Skeletal muscle satellite cell (primary cell): ENCODE measurements at regions not wholly inside any gene's neighbourhood (a gene's known extent, or its start where the extent isn't known, plus 50 kb on each side); places are given as distances from the start of the nearest gene placed in this dataset.

Experiments used
- H3K27me3 ChIP-seq: 2 replicates; pipeline ENCODE4 v1.7.0; 2013; ENCODE audit warnings: low read length; ENCODE audit not compliant: control insufficient read depth, insufficient read depth
- H3K36me3 ChIP-seq: 2 replicates; pipeline ENCODE4 v1.7.0; 2013; ENCODE audit warnings: mild to moderate bottlenecking, control low read depth, low read length; ENCODE audit not compliant: insufficient read depth
- H3K4me1 ChIP-seq: 2 replicates; pipeline ENCODE4 v1.7.0; 2013; ENCODE audit warnings: low read length; ENCODE audit not compliant: control insufficient read depth, insufficient read depth
- H3K4me2 ChIP-seq: 2 replicates; pipeline ENCODE4 v1.7.0; 2013; ENCODE audit warnings: mild to moderate bottlenecking, low read length
- H3K4me3 ChIP-seq: 2 replicates; pipeline ENCODE4 v1.7.0; 2013; ENCODE audit warnings: low read length
- H3K9ac ChIP-seq: 2 replicates; pipeline ENCODE4 v1.7.0; 2013; ENCODE audit warnings: mild to moderate bottlenecking, low read depth, low read length, moderate library complexity
- H3K9me3 ChIP-seq: replicated peaks from 2 replicates; pipeline ENCODE4 v1.7.0; 2013; ENCODE audit warnings: mild to moderate bottlenecking, control low read depth, low read length

DNA sequence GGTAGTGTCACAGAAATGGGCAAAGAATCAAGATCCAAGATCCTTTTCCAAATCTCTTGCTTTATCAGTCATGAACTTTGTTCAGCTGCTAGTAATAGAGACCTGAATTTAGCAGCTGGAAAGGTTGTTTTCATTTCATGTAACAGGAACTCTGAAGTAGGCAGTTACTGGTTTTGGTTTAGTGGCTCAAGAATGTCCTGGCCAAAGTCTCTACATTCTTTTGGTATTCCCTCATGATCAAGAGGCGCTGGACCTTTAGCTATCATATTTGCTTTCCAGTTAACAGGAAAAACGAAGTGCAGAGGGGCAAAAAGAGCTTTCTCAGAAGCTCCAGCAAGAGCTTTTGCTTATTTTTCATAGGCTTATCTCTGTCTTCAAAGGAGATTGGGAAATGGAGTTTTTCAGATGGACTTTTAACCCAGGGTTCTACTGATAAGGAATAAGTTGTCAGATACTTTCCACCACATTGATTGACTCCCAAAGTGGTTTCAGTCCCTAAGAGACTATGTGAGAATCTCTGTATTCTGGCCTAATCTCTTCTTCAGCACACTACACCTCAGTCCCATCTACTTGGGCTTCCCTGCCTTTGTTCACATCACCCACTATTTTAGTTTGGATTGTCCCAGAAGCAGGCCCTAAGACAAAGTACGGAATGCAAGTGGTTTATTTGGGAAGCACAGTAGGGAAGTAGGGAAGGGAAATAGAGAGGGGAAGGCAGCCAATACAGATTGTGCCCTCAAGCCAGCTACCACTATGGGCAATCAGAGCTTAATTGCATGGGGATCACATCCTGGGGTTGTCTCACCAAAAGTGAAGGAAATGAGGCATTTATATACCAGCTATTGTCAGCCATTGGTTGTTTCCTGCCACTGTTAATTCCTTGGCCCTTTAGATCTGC, 359.3 kb downstream of the LRRC70 start:
- Histone ChIP-seq H3K4me3 (no peak overlapping the region), H3K36me3 (no peaks in the 10 kb centered on the region), H3K4me1 (peaks cover 22% of the 10 kb centered on the region), H3K9me3 (no peaks in the 10 kb centered on the region), H3K9ac (no peak overlapping the region), H3K27me3 (no peaks in the 10 kb centered on the region), H3K4me2 (peak overlapping the region; percentile 42)

GRCh38 chr5:62935660-62936059, 357.0 kb downstream of the LRRC70 start:
- Histone ChIP-seq H3K4me2 (no peak overlapping the region), H3K9ac (no peak overlapping the region), H3K27me3 (no peaks in the 10 kb centered on the region), H3K36me3 (no peaks in the 10 kb centered on the region), H3K4me3 (no peak overlapping the region), H3K9me3 (no peaks in the 10 kb centered on the region), H3K4me1 (peaks cover 22% of the 10 kb centered on the region)

GRCh38 chr5:62934319-62934718, 355.7 kb downstream of the LRRC70 start:
- no peak overlapping the region for H3K4me2 ChIP-seq
- H3K27me3 ChIP-seq = no peaks in the 10 kb centered on the region
- H3K4me1 ChIP-seq = peaks cover 22% of the 10 kb centered on the region
- no peak overlapping the region for H3K4me3 ChIP-seq
- no peaks in the 10 kb centered on the region for H3K9me3 ChIP-seq
- H3K9ac ChIP-seq = no peak overlapping the region
- H3K36me3 ChIP-seq = no peaks in the 10 kb centered on the region

- H3K36me3 ChIP-seq = no peaks in the 10 kb centered on the region
- H3K27me3 ChIP-seq = no peaks in the 10 kb centered on the region
- H3K9me3 ChIP-seq = no peaks in the 10 kb centered on the region
- H3K4me1 ChIP-seq = peaks cover 11% of the 10 kb centered on the region
- no peak overlapping the region for H3K4me2 ChIP-seq
- H3K4me3 ChIP-seq = no peak overlapping the region
- H3K9ac ChIP-seq = no peak overlapping the region
Observed at GRCh38 chr5:62933261-62933660, 354.6 kb downstream of the LRRC70 start.

- no peaks in the 10 kb centered on the region for H3K4me1 ChIP-seq
- H3K36me3 ChIP-seq = no peaks in the 10 kb centered on the region
- no peak overlapping the region for H3K4me3 ChIP-seq
- H3K9me3 ChIP-seq = no peaks in the 10 kb centered on the region
- no peak overlapping the region for H3K4me2 ChIP-seq
- no peak overlapping the region for H3K9ac ChIP-seq
- H3K27me3 ChIP-seq = no peaks in the 10 kb centered on the region
Observed at GRCh38 chr5:62931153-62931950, 352.7 kb downstream of the LRRC70 start.

- Histone ChIP-seq H3K4me2 (no peak overlapping the region), H3K36me3 (no peaks in the 10 kb centered on the region), H3K4me3 (no peak overlapping the region), H3K9ac (no peak overlapping the region), H3K4me1 (no peaks in the 10 kb centered on the region), H3K9me3 (no peaks in the 10 kb centered on the region), H3K27me3 (no peaks in the 10 kb centered on the region)
Observed at GRCh38 chr5:62922191-62922590, 343.6 kb downstream of the LRRC70 start.

GRCh38 chr5:62920856-62921255, 342.2 kb downstream of the LRRC70 start:
- Histone ChIP-seq H3K9me3 (no peaks in the 10 kb centered on the region), H3K36me3 (no peaks in the 10 kb centered on the region), H3K4me3 (no peak overlapping the region), H3K9ac (no peak overlapping the region), H3K4me1 (no peaks in the 10 kb centered on the region), H3K27me3 (no peaks in the 10 kb centered on the region), H3K4me2 (no peak overlapping the region)

GRCh38 chr5:62909326-62909725, 330.7 kb downstream of the LRRC70 start:
- Histone ChIP-seq H3K36me3 (no peaks in the 10 kb centered on the region), H3K9ac (no peak overlapping the region), H3K4me3 (no peak overlapping the region), H3K4me2 (no peak overlapping the region), H3K4me1 (no peaks in the 10 kb centered on the region), H3K27me3 (no peaks in the 10 kb centered on the region), H3K9me3 (no peaks in the 10 kb centered on the region)

DNA sequence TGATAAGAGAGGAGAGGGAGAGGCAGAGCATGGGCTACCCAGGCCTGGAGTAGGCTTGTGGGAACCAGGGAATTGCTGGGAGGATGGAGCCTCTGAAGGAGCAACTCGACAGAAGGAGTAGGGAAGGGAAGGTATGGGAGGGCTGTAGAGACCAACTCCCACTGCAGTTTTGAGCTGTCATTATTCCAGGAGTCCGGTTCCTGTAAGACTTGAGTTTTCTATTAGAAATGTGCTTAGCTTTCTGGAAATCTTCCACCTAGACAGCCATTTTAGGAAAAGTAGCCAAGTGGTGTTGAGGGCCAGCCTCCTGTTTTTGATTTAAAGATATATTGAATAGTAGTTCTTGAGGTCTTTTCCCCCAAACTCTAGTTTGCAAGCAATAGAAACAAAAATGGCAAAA, 323.5 kb downstream of the LRRC70 start:
- Histone ChIP-seq H3K4me1 (no peaks in the 10 kb centered on the region), H3K27me3 (no peaks in the 10 kb centered on the region), H3K4me3 (no peak overlapping the region), H3K9me3 (no peaks in the 10 kb centered on the region), H3K36me3 (no peaks in the 10 kb centered on the region), H3K9ac (no peak overlapping the region), H3K4me2 (no peak overlapping the region)

DNA sequence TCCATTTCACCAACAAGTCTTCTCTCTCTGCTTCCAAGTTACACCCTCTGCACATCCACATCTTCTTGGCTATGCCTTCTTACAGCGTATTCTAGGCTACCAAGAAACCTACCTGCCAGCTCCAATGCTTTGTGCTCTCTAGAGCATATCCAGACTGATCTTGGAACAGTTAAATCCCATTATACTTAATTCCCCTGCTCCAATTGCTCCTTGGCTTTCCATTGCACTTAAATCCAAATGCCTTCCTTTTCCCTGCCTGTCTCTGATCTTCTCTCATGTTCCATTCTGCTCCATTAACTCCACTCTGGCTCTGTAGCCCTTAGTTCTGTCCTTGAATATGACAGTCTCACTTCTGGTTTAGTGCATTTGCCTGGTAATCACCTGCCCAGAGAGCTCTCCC, 322.4 kb downstream of the LRRC70 start:
- no peaks in the 10 kb centered on the region for H3K27me3 ChIP-seq
- no peak overlapping the region for H3K4me2 ChIP-seq
- no peak overlapping the region for H3K4me3 ChIP-seq
- H3K36me3 ChIP-seq = no peaks in the 10 kb centered on the region
- no peak overlapping the region for H3K9ac ChIP-seq
- no peaks in the 10 kb centered on the region for H3K4me1 ChIP-seq
- H3K9me3 ChIP-seq = no peaks in the 10 kb centered on the region

DNA sequence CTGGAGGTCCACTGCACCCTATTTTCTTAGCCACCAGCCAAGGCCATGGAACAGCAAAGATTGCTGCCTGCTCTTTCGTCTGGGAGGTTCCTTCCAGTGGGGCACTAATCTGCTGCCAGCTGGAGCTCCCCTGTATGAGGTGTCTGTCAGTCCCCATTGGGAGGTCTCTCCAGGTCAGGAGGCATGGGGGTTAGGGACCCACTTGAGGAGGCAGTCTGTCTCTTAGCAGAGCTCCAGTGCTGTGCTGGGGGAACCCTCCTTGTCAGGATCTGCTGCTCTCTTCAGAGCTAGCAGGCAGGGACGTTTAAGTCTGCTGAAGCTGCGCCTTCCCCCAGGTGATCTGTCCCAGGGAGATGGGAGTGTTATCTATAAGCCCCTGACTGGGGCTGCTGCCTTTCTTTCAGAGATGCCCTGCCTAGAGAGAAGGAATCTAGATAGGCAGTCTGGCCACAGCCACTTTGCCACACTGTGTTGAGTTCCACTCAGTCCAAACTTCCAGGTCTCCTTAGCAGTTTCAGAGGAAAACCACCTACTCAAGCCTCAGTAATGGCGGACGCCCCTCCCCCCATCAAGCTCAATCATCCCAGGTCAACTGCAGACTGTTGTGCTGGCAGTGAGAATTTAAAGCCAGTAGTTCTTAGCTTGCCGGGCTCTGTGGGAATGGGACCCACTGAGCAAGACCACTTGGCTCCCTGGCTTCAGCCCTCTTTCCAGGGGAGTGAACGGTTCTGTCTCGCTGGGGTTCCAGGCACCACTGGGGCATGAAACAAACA, 317.7 kb downstream of the LRRC70 start:
- Histone ChIP-seq H3K4me2 (no peak overlapping the region), H3K9ac (no peak overlapping the region), H3K27me3 (no peaks in the 10 kb centered on the region), H3K4me1 (no peaks in the 10 kb centered on the region), H3K4me3 (no peak overlapping the region), H3K9me3 (no peaks in the 10 kb centered on the region), H3K36me3 (no peaks in the 10 kb centered on the region)
